ENCODE measurements at regions not wholly inside any gene's neighbourhood (a gene's known extent, or its start where the extent isn't known, plus 50 kb on each side); places are given as distances from the start of the nearest gene placed in this dataset.

DNA sequence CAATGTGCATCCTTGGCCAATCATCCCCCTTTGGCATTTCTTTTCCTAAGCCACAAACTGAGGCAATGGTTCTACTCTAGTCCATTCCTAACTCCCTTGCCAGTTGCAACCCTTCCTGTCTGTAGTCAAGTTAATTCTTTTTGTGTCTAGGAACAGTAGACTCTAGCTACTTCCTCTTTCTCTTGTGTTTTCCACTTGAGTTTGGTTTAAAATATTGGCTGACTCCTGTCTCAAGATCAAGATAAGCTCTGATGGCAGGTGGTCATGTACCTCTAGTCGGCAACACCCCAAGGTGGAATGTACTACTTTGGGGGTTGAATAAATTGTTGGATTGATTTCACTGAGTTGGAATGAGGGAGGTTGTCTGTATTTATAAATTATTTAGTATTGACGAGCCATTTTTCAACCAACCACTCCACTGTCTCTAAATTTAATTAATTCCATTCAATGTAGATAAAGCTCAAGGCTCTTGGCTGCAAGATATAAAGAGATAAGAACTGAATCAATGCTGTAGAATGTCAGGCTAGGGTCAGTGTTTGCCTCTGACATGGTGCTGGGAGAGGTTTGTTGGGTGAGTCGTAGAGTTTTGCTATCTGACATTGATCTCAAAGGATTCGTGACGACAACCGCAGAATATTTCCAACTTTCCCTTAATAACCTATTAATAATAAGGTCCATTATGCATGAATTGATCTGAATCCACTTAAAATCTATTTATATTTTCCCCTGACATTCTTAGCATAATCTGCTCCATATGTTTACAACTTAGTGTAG, 188.7 kb upstream of the APCDD1 start (continued):
- TF ChIP-seq, protein P1, sequence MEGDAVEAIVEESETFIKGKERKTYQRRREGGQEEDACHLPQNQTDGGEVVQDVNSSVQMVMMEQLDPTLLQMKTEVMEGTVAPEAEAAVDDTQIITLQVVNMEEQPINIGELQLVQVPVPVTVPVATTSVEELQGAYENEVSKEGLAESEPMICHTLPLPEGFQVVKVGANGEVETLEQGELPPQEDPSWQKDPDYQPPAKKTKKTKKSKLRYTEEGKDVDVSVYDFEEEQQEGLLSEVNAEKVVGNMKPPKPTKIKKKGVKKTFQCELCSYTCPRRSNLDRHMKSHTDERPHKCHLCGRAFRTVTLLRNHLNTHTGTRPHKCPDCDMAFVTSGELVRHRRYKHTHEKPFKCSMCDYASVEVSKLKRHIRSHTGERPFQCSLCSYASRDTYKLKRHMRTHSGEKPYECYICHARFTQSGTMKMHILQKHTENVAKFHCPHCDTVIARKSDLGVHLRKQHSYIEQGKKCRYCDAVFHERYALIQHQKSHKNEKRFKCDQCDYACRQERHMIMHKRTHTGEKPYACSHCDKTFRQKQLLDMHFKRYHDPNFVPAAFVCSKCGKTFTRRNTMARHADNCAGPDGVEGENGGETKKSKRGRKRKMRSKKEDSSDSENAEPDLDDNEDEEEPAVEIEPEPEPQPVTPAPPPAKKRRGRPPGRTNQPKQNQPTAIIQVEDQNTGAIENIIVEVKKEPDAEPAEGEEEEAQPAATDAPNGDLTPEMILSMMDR (IDR thresholded peaks at IDR 0.05; ENCODE audit: poor library complexity, severe bottlenecking), result no peak

DNA sequence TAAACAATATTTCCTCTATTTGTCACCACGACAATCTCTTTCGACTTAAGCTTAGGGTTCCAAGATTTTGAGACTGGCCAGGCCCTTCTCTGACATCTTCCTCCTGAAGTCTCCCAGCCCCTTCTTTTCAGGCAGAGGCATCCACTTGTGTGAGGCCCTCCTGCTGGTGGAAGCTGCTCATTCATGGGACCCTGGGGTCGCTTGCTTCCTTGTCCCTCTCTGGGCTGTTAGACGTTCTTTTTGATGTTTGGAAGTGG, 188.2 kb upstream of the APCDD1 start:
- Histone ChIP-seq H4K20me1 (ENCODE audit: insufficient read depth) (no peaks in the 10 kb centered on the region), H3K9me2 (ENCODE audit: insufficient read depth, low read length) (no peaks in the 10 kb centered on the region), H3K27ac (ENCODE audit: low read length) (no peak overlapping the region), H2AFZ (ENCODE audit: low read depth, low read length) (no peak overlapping the region), H3K9me3 (ENCODE audit: low read length) (no peaks in the 10 kb centered on the region), H3K9ac (ENCODE audit: low read length) (no peak overlapping the region), H3K36me3 (ENCODE audit: insufficient read depth, low read length) (no peaks in the 10 kb centered on the region), H3K4me2 (ENCODE audit: low read length) (no peak overlapping the region), H3K4me3 (ENCODE audit: low read length) (no peak overlapping the region), H3F3A (ENCODE audit: insufficient read depth, low read length, poor library complexity, severe bottlenecking) (no peaks in the 10 kb centered on the region), H3K79me2 (replicated peaks; ENCODE audit: insufficient read depth, low read length) (no peaks in the 10 kb centered on the region), H3K27me3 (ENCODE audit: insufficient read depth, low read depth, low read length) (no peaks in the 10 kb centered on the region)
- TF ChIP-seq RAD21 (conservative IDR thresholded peaks at IDR 0.05) (no peak), EZH2 (IDR thresholded peaks at IDR 0.05; ENCODE audit: borderline replicate concordance, insufficient read depth, low read length, poor library complexity, severe bottlenecking) (no peak), TAF1 (IDR thresholded peaks at IDR 0.05; ENCODE audit: low read depth) (no peak), EP300 (conservative IDR thresholded peaks at IDR 0.05; ENCODE audit: poor library complexity, severe bottlenecking) (no peak), SMC3 (conservative IDR thresholded peaks at IDR 0.05; ENCODE audit: poor library complexity) (no peak), MXI1 (conservative IDR thresholded peaks at IDR 0.05; ENCODE audit: poor library complexity, severe bottlenecking) (no peak), POLR2AphosphoS5 (IDR thresholded peaks at IDR 0.05) (no peak)
- TF ChIP-seq, protein P2, sequence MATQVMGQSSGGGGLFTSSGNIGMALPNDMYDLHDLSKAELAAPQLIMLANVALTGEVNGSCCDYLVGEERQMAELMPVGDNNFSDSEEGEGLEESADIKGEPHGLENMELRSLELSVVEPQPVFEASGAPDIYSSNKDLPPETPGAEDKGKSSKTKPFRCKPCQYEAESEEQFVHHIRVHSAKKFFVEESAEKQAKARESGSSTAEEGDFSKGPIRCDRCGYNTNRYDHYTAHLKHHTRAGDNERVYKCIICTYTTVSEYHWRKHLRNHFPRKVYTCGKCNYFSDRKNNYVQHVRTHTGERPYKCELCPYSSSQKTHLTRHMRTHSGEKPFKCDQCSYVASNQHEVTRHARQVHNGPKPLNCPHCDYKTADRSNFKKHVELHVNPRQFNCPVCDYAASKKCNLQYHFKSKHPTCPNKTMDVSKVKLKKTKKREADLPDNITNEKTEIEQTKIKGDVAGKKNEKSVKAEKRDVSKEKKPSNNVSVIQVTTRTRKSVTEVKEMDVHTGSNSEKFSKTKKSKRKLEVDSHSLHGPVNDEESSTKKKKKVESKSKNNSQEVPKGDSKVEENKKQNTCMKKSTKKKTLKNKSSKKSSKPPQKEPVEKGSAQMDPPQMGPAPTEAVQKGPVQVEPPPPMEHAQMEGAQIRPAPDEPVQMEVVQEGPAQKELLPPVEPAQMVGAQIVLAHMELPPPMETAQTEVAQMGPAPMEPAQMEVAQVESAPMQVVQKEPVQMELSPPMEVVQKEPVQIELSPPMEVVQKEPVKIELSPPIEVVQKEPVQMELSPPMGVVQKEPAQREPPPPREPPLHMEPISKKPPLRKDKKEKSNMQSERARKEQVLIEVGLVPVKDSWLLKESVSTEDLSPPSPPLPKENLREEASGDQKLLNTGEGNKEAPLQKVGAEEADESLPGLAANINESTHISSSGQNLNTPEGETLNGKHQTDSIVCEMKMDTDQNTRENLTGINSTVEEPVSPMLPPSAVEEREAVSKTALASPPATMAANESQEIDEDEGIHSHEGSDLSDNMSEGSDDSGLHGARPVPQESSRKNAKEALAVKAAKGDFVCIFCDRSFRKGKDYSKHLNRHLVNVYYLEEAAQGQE (IDR thresholded peaks at IDR 0.05; ENCODE audit: borderline replicate concordance), result no peak
- TF ChIP-seq, protein P1 (IDR thresholded peaks at IDR 0.05; ENCODE audit: poor library complexity, severe bottlenecking), result no peak
